GM11168 (cell line): ENCODE measurements at regions not wholly inside any gene's neighbourhood (a gene's known extent, or its start where the extent isn't known, plus 50 kb on each side); places are given as distances from the start of the nearest gene placed in this dataset.

Experiments used
- in situ Hi-C: fragments of 300-500 bp; cut with MboI; formaldehyde crosslinking; loops from one replicate; pipeline ENCODE4 v1.12.0; 2022; ENCODE audit warnings: low sequenced_read_pairs; ENCODE audit not compliant: unreplicated experiment

DNA sequence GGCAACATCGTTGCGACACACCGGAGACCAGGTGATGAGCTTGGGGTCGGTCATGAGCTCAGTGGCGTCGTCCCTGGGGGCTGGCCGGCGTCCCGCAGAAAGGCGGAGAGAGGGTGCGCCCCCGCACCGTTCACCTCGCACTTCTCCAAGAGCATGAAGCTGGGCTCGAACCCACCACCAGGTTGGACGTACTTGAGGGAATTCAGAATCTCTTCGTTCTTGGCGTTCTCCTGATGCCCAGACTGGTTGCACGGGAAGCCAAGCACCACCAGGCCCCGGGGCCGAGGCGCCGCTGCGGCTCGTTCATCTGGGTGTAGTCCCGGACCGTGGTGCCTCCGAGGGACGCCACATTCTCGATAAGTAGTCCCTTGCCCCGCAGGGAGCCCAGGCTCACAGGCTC is 176.6 kb upstream of the ADAMTS5 start:
- in situ Hi-C loops: no loop called here

DNA sequence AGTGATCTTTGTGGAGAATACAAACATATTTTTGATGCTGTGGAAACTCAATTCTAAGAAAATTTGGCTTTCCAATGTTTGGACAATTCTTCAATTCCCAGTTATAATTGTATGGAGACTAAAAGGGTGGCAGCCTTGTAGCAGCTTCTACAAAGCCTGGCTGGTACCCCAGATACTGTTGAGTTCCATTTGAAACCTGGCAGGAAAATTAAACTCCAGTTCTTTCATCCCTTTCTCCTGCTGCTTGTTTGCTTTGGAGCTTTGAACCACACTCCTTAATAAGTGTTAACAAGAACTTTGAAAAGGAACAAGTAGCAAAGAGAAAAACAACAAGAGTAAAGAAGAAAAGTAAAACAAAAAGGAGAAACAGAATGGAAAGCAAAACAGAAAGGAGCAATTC is 172.6 kb upstream of the ADAMTS5 start:
- in situ Hi-C loops: no loop called here

GRCh38 chr21:27134516-27134915 is 167.6 kb upstream of the ADAMTS5 start:
- in situ Hi-C loops: no loop called here

DNA sequence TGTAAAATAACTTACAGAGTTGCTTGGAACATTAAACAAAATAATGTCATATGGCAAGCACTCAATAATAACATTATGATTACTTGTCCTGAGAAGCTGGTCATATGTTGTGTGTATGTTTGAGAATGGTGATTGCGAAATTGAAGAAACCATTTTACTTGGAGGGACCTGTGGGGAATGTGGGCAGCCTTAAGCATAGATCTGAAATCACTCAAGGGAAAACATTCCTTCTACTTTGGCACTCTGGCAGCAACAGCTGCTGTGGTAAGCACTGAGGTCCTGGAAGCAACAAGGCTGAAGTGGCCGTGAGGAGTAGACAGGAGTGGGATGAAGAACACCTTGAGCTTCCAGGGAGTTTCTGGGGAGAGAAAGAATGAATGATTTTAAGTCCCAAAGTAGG is 165.4 kb upstream of the ADAMTS5 start:
- in situ Hi-C loops: no loop called here

GRCh38 chr21:27130154-27130553 is 163.3 kb upstream of the ADAMTS5 start:
- in situ Hi-C loops: no loop called here

DNA sequence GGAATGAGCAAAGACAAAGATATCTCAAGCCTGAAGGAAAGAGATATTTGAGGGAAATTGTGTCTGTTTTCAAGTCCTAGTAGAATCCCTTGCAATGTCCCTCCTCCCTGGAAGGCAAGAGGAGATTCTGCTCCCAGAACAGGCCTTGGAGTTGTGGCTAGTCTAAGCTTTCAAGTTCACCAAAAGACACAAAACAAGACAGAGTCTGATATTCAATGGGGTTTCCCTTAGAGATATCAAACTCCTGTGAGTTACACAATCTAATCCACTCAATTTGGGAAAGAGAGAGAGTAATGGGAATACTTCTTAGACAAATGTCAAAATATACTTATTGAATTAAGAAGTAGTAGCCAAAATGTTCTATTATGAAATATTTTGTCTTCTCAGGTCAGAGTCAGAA is 162.8 kb upstream of the ADAMTS5 start:
- in situ Hi-C loops: no loop called here

DNA sequence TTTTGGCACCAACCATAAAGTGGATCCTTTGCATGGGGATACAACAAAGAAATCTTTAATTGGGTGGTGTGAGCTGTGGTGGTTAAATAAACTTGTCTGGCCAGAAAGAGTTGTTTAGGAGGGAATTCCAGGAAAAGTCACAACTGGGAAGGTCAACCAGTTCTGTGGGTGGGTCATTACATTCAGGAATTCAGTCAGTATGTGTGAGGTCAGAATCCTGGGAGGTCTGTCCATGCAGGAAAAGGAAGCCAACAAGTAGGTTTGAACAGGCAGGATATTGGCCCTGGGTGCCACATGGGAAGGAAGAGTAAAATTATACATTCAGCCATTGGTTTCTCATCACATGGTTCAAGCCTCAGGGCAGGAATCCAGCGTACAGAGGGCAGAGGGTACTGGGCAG is 162.3 kb upstream of the ADAMTS5 start:
- in situ Hi-C loops: no loop called here

GRCh38 chr21:27126140-27126539 is 159.3 kb upstream of the ADAMTS5 start:
- in situ Hi-C loops: no loop called here

- in situ Hi-C loops: no loop called here
Measured at GRCh38 chr21:27122686-27123085, 155.8 kb upstream of the ADAMTS5 start.

DNA sequence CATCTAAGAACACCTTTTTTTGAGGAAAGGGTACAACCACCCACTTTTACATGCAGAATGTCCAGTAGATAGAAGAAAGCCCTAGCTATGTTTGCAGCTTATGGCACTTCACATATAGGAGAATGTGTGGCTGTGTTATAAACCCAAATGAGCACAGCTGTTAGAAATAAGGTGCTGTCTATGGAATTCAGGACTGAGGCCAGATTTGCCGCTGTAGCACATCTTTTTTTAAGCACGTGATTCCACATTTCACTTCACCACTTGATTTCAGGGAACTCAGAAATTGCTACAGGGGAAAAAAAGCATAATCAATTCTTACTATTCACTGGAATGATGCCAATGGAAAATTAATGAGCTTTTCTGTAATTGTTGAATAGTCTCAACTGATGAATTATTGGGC is 147.2 kb upstream of the ADAMTS5 start:
- in situ Hi-C loops: no loop called here

DNA sequence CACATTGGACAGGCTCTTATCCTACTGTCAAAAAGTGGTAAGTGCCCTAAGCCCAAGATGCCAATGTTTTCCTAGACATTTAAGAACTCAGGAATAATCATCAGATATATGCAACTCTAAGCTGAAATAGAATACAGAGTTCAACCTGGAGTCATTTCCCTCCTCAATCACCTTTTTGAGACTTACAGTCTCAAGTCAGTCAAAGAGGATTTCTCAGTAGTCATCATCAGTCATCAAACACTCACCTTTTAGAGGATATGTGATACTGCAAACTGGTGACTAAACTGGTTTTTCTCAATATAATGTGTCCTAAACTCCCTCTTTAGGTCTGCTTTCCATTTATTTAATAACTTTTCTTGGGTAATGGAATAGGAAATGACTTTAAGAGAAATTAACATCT is 145.3 kb upstream of the ADAMTS5 start:
- in situ Hi-C loops: no loop called here

GRCh38 chr21:27110956-27111355 is 144.1 kb upstream of the ADAMTS5 start:
- in situ Hi-C loops: no loop called here

DNA sequence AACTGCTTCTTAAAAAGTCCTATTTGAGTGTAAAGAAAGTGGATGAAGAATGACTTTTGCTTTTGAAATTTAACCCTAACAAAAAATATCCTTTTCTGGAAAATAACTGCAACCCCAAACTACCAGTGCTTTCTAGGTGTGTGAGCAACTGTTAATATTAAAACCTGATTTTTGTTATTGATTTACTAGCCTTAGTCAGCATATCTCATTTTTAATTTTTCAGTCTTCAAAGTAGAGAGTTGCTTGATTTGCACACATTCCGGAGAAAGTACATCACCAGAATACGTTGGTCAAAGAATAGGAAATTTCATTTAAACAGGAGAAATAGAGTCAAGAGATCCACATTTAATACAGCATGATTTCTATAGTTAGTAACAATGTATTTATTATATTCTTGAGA is 141.8 kb upstream of the ADAMTS5 start:
- in situ Hi-C loops: no loop called here

DNA sequence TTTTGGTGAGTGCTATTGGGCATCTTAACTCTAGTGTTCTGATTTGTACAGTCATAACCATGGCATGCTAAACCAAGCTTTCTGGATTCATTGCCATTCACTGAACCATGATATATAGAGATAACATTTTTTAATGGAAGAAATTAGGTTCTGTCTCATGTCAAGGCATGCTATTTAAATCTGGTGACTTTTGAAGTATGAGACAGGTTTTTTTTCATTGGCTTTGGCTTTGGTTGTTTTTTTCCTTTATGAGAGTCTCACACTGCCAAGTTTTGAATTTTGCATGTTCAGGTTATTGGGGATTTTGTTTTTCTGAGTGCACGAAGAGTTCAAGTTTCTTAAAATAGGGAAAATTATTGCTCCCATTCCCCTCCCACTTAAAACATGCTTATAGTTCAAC is 141.3 kb upstream of the ADAMTS5 start:
- in situ Hi-C loops: no loop called here

DNA sequence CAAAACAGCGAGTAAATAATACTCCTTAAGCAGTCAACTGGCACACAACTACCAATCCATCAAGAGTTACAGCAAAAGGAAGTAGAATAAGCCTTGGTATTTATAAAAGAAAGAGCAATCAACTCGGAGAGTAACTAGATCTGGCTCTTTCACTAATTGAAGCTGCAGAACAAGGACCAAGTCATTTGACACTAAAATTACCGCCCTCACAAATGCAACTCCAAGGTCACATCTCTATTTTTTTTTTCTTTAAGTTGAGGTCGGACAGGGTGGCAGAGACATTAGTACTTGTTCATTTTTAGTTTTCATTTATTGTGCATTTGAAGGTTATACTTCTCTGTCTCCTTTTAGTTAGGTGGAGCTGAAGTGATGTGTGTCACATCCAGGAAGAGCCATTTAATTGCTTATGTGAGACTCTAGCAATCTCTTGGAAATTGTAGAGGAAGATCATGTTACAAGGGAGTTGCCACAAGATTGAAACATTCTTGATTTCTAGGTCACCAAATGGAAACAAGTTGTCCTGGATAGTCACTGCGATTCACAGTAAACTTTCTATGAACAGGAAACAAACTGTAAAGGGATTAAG is 138.1 kb upstream of the ADAMTS5 start:
- in situ Hi-C loops: no loop called here

DNA sequence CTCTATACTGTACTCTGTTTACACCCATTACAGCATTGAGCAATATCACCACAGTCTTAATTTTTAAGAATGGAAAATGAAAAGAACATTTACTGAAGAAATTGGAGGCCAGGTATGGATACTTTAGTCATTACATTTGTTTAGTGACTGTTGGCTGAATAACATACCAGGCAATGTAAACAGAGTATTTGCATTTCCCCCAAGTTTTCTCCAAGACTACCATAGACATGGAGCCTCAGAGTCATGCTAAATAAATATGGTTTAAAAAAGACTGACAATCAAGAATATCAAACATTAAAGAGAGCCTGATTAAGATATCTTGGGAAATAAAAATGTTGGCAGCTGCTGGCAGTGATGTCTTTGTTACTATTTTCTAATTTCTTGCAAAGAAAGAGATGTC is 136.9 kb upstream of the ADAMTS5 start:
- in situ Hi-C loops: no loop called here

DNA sequence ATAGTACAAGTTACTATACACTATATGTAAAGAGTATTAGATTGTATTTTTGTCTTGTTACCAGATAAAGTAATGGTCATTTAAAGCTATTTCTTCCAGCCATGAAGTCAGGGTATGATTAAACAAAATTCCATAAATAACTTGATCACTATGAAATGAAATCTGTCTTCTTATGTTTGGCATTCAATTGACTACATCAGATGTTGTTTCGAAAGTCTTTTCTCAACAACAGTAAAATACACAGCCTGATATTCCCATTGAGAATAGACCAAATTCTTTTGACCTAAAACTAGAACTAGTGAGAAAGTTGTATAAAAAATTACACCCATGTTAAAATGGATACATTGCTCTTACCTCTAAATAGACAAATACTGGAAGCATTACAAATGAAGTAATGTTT is 134.6 kb upstream of the ADAMTS5 start:
- in situ Hi-C loops: no loop called here

DNA sequence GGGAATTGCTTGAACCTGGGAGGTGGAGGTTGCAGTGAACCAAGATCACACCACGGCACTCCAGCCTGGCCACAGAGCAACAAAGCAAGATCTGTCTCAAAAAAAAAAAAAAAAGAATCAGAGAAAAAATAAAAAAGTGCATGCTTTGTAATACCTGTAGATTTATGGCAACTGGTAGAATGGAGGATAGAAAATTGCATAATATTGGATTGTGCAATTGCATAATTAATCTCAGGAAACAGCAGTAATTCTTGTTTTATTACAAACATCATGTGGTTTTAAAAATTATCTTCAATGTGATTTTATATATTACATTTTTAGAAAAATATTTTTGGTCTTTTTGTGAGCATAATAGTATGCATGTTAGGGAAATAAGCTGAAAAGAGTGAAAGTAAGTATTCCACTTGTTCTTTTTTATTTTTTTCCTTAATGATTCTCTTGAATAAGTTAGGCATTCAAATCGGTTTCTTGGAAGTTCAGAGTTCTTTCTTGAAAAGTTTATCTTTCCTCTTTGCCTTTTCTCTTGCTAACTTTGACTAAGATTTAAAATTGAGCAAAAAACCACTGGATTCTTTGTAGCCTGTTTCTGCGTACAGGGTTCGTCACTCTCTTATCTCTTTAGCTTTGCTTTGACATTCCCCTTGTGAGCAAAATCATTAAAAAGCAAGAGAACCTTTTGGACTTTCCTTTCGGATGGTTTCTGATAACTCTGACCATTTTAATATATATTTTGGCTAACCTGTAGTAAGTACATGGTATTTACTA is 127.5 kb upstream of the ADAMTS5 start:
- in situ Hi-C loops: no loop called here

GRCh38 chr21:27086630-27087029 is 119.7 kb upstream of the ADAMTS5 start:
- in situ Hi-C loops: no loop called here

DNA sequence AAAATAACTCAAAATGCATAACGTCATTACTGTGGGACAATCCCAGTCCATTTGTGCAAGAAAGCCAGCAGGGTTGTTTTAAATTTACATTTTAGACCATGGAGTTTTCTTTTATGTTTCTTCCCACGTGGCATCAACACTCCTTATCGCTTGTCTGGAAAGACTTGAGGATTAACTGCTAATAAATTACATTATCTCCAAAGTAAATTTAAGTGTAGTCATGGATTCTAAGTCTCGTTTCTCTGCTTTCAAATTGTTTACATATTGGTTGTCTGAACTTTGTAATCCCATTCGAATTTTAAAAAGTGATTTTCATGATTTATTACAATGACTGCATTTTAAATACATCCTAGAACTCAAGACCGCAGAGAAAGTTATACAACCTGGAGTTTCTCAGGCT is 119.3 kb upstream of the ADAMTS5 start:
- in situ Hi-C loops: no loop called here

DNA sequence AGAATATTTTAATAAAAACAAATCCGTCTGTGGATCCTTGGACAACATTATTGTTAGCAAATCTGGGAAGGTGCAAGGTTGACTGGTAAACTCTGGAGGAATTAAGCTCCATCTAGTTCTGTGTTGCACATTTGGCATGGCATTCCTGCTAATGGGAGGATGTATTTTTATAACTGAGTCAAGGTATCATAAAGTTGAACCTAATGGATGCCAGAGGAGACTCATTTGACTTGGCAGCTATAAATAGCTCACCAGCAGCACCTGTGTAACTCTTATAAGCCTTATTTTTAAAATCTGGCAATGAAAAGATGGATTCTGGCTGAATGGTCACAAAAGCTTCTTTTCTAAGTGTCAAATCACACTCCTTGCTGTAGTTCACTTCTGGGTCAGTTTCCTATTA is 118.5 kb upstream of the ADAMTS5 start:
- in situ Hi-C loops: no loop called here

- in situ Hi-C loops: no loop called here
Measured at GRCh38 chr21:27083144-27083543, 116.3 kb upstream of the ADAMTS5 start.
